Ovary (tissue), 3 donors: ENCODE measurements at regions not wholly inside any gene's neighbourhood (a gene's known extent, or its start where the extent isn't known, plus 50 kb on each side); places are given as distances from the start of the nearest gene placed in this dataset.

Source experiments
- CTCF ChIP-seq, 3 donors: fragments of 450-650 bp in 2 of 3; fragments of 200-600 bp in 1 of 3; IDR thresholded peaks; one replicate each; pipeline versions ENCODE4 v1.5.1 to v1.8.0; 2016 to 2022; ENCODE audit warnings: antibody characterized with exemption in 3 of 3, mild to moderate bottlenecking in 1 of 3
- EP300 ChIP-seq: sonication (generic); formaldehyde crosslinking; IDR thresholded peaks from one replicate; pipeline ENCODE4 v1.6.1; 2017; ENCODE audit warnings: antibody characterized with exemption
- donor health status: DM: no; HTN: no; CAD: no.

GRCh38 chr11:24412722-24413121, 84.1 kb upstream of the LUZP2 start:
- TF ChIP-seq CTCF (IDR thresholded peaks at IDR 0.05) (no peak), EP300 (no peak)
